H9 (cell line): ENCODE measurements at regions not wholly inside any gene's neighbourhood (a gene's known extent, or its start where the extent isn't known, plus 50 kb on each side); places are given as distances from the start of the nearest gene placed in this dataset.
A peak's percentile ranks its signal among the peaks of the same experiment; 100 is the strongest.

Experiments
- DNase-seq: peaks from one replicate; pipeline ENCODE4 v3.0.0-alpha.2; 2017
- H2AFZ ChIP-seq: one replicate; pipeline ENCODE4 v1.6.1; 2013; ENCODE audit warnings: mild to moderate bottlenecking, low read length, control low read depth, moderate library complexity
- H2AK5ac ChIP-seq: 2 replicates; pipeline ENCODE4 v1.6.1; 2013; ENCODE audit warnings: low read length, control low read depth, mixed read lengths; ENCODE audit not compliant: insufficient read length
- H2BK120ac ChIP-seq: one replicate; pipeline ENCODE4 v1.6.1; 2013; ENCODE audit warnings: low read depth, mild to moderate bottlenecking, low read length, control low read depth, inconsistent platforms; ENCODE audit not compliant: poor library complexity, severe bottlenecking
- H2BK12ac ChIP-seq: 2 replicates; pipeline ENCODE4 v1.6.1; 2013; ENCODE audit warnings: low read length, control low read depth, mixed read lengths, low read depth; ENCODE audit not compliant: insufficient read length
- H2BK15ac ChIP-seq: 2 replicates; pipeline ENCODE4 v1.6.1; 2013; ENCODE audit warnings: low read depth, low read length, control low read depth
- H2BK20ac ChIP-seq: one replicate; pipeline ENCODE4 v1.6.1; 2013; ENCODE audit warnings: low read depth, mild to moderate bottlenecking, low read length, control low read depth, inconsistent platforms; ENCODE audit not compliant: poor library complexity, severe bottlenecking
- H2BK5ac ChIP-seq: 2 replicates; pipeline ENCODE4 v1.6.1; 2013; ENCODE audit warnings: low read length, control low read depth, mixed read lengths; ENCODE audit not compliant: insufficient read length
- H3K14ac ChIP-seq: 2 replicates; pipeline ENCODE4 v1.6.1; 2013; ENCODE audit warnings: low read length, control low read depth; ENCODE audit not compliant: insufficient read depth
- H3K18ac ChIP-seq: 2 replicates; pipeline ENCODE4 v1.6.1; 2013; ENCODE audit warnings: low read depth, mild to moderate bottlenecking, mixed read lengths, low read length, control low read depth; ENCODE audit not compliant: insufficient read length
- H3K23ac ChIP-seq: 2 replicates; pipeline ENCODE4 v1.6.1; 2013; ENCODE audit warnings: low read length, control low read depth, mixed read lengths, low read depth; ENCODE audit not compliant: insufficient read length
- H3K23me2 ChIP-seq: 2 replicates; pipeline ENCODE4 v1.6.1; 2013; ENCODE audit warnings: low read depth, mild to moderate bottlenecking, mixed read lengths, low read length, control low read depth; ENCODE audit not compliant: insufficient read length, poor library complexity, severe bottlenecking
- H3K27ac ChIP-seq: 2 replicates; pipeline ENCODE4 v1.5.1; 2013; ENCODE audit warnings: low read length, control low read depth, mixed read lengths, low read depth; ENCODE audit not compliant: insufficient read length
- H3K27me3 ChIP-seq: 2 replicates; pipeline ENCODE4 v1.6.1; 2013; ENCODE audit warnings: low read length, control low read depth, inconsistent platforms; ENCODE audit not compliant: insufficient read depth
- H3K4ac ChIP-seq: 2 replicates; pipeline ENCODE4 v1.6.1; 2013; ENCODE audit warnings: low read depth, mild to moderate bottlenecking, control low read depth, inconsistent platforms, low read length, moderate library complexity
- H3K4me1 ChIP-seq: 2 replicates; pipeline ENCODE4 v1.6.1; 2013; ENCODE audit warnings: low read length, control low read depth, inconsistent platforms; ENCODE audit not compliant: insufficient read depth
- H3K4me2 ChIP-seq: 2 replicates; pipeline ENCODE4 v1.6.1; 2013; ENCODE audit warnings: low read length, control low read depth, mixed read lengths; ENCODE audit not compliant: insufficient read length, insufficient read depth
- H3K56ac ChIP-seq: 2 replicates; pipeline ENCODE4 v1.6.1; 2013; ENCODE audit warnings: low read depth, mild to moderate bottlenecking, mixed read lengths, low read length, control low read depth; ENCODE audit not compliant: insufficient read length
- H3K79me1 ChIP-seq: 2 replicates; pipeline ENCODE4 v1.6.1; 2013; ENCODE audit warnings: low read depth, mild to moderate bottlenecking, moderate library complexity, low read length, control low read depth, inconsistent platforms; ENCODE audit not compliant: insufficient read depth, poor library complexity, severe bottlenecking
- H3K79me2 ChIP-seq: 2 replicates; pipeline ENCODE4 v1.6.1; 2013; ENCODE audit warnings: low read length, control low read depth, inconsistent platforms; ENCODE audit not compliant: insufficient read depth
- H3K9ac ChIP-seq: 2 replicates; pipeline ENCODE4 v1.6.1; 2013; ENCODE audit warnings: low read length, control low read depth, mixed read lengths; ENCODE audit not compliant: insufficient read length; ENCODE audit errors: extremely low read depth
- H3K9me3 ChIP-seq: one replicate; pipeline ENCODE4 v1.6.1; 2013; ENCODE audit warnings: low read depth, low read length, inconsistent platforms; ENCODE audit not compliant: control insufficient read depth
- H3T11ph ChIP-seq: one replicate; pipeline ENCODE4 v1.6.1; 2013; ENCODE audit warnings: mild to moderate bottlenecking, low read length, control low read depth, inconsistent platforms
- H4K20me1 ChIP-seq: one replicate; pipeline ENCODE4 v1.6.1; 2013; ENCODE audit not compliant: control insufficient read depth, insufficient read length, insufficient read depth
- H4K5ac ChIP-seq: 2 replicates; pipeline ENCODE4 v1.6.1; 2013; ENCODE audit warnings: low read depth, mild to moderate bottlenecking, mixed read lengths, low read length, control low read depth; ENCODE audit not compliant: insufficient read length
- H4K8ac ChIP-seq: replicated peaks from 2 replicates; pipeline ENCODE4 v1.6.1; 2013; ENCODE audit warnings: low read length, control low read depth, mixed read lengths, low read depth; ENCODE audit not compliant: insufficient read length
- H4K91ac ChIP-seq: 2 replicates; pipeline ENCODE4 v1.6.1; 2013; ENCODE audit warnings: low read depth, mild to moderate bottlenecking, moderate library complexity, mixed read lengths, low read length, control low read depth; ENCODE audit not compliant: insufficient read length
- H3K27ac Mint-ChIP-seq, 3 experiments: 2 replicates in 2 of 3; 3 replicates in 1 of 3; pipeline ENCODE4 v1.8.0; 2020 to 2021; ENCODE audit warnings: mixed read lengths in 3 of 3, mild to moderate bottlenecking in 1 of 3, moderate library complexity in 1 of 3
- H3K27me3 Mint-ChIP-seq: 2 replicates; pipeline ENCODE4 v1.8.0; 2021; ENCODE audit warnings: low read depth, mild to moderate bottlenecking, moderate library complexity, mixed read lengths
- H3K36me3 Mint-ChIP-seq, 3 experiments: 2 replicates in 2 of 3; 3 replicates in 1 of 3; pipeline ENCODE4 v1.8.0; 2020 to 2021; ENCODE audit warnings: low read depth in 3 of 3, mixed read lengths in 3 of 3; ENCODE audit not compliant: insufficient read depth in 1 of 3
- H3K4me1 Mint-ChIP-seq, 2 experiments: 2 replicates each; pipeline ENCODE4 v1.8.0; 2020; ENCODE audit warnings: mixed read lengths in 2 of 2
- H3K4me3 Mint-ChIP-seq, 2 experiments: 2 replicates in 1 of 2; 3 replicates in 1 of 2; pipeline ENCODE4 v1.8.0; 2020 to 2021; ENCODE audit warnings: mild to moderate bottlenecking in 2 of 2, mixed read lengths in 2 of 2, moderate library complexity in 1 of 2
- H3K9me3 Mint-ChIP-seq, 2 experiments: 2 replicates in 1 of 2; 3 replicates in 1 of 2; pipeline ENCODE4 v1.8.0; 2020; ENCODE audit warnings: mild to moderate bottlenecking in 2 of 2, mixed read lengths in 2 of 2, moderate library complexity in 1 of 2
- CTCF ChIP-seq: fragments of 200-600 bp; sonication (generic); conservative IDR thresholded peaks from 3 replicates; pipeline ENCODE4 v1.8.0; 2021; ENCODE audit warnings: antibody characterized with exemption, mild to moderate bottlenecking
- WGBS: extraction: QIAGEN DNeasy Blood & Tissue Kit; methylation state at CpG from one replicate; pipeline ENCODE4 v1.1.7; 2013; ENCODE audit warnings: missing lambda C conversion rate, low lambda C conversion rate, mixed read lengths; ENCODE audit not compliant: insufficient read length; ENCODE audit errors: extremely low coverage; 5-methylcytosine and 5-hydroxymethylcytosine counted together

- Histone ChIP-seq H3K27ac (no peak overlapping the region), H3K79me1 (no peaks in the 10 kb centered on the region), H2BK12ac (no peak overlapping the region), H3K9me3 (no peaks in the 10 kb centered on the region), H4K5ac (no peak overlapping the region), H3K23me2 (no peaks in the 10 kb centered on the region), H4K8ac (no peak overlapping the region), H2BK120ac (no peak overlapping the region), H4K91ac (no peak overlapping the region), H2AK5ac (no peak overlapping the region), H3T11ph (no peak overlapping the region), H3K56ac (no peak overlapping the region), H4K20me1 (no peaks in the 10 kb centered on the region), H3K4ac (no peak overlapping the region), H3K9ac (no peak overlapping the region), H2AFZ (peak overlapping the region; percentile 97), H3K27me3 (no peaks in the 10 kb centered on the region), H3K79me2 (no peaks in the 10 kb centered on the region), H2BK5ac (peak overlapping the region; percentile 19), H3K18ac (no peak overlapping the region), H3K4me2 (no peak overlapping the region), H3K23ac (no peak overlapping the region), H3K14ac (no peak overlapping the region), H2BK20ac (no peak overlapping the region), H2BK15ac (no peak overlapping the region), H3K4me1 (peaks cover 3% of the 10 kb centered on the region; the same call in 1 of the 2 replicates)
- H3K36me3 Mint-ChIP-seq, result no peaks in the 10 kb centered on the region
- H3K27me3 Mint-ChIP-seq, result no peaks in the 10 kb centered on the region; the same call in 1 of the 2 replicates
- H3K9me3 Mint-ChIP-seq, result no peaks in the 10 kb centered on the region
- no CpG with 5 or more reads among the region's 15 CpGs for WGBS
- peak overlapping the region; percentile 69 to 77 (median 71); a peak in 5 of 7 replicates for H3K27ac Mint-ChIP-seq
- TF ChIP-seq CTCF, result peak; percentile 44; the same call in 2 of the 3 replicates
- DNase-seq, result no peak
- no peak overlapping the region for H3K4me3 Mint-ChIP-seq
- peaks cover 13 to 21% of the 10 kb centered on the region in 2 experiments for H3K4me1 Mint-ChIP-seq
Observed at GRCh38 chr4:181939199-181939945, 303.8 kb upstream of the TENM3 start.
